ENCODE measurements at regions not wholly inside any gene's neighbourhood (a gene's known extent, or its start where the extent isn't known, plus 50 kb on each side); places are given as distances from the start of the nearest gene placed in this dataset.

GRCh38 chr1:55694310-55694801, 479.2 kb upstream of the USP24 start:
- no peak for DNase-seq

- DNase-seq, result no peak
Measured at GRCh38 chr1:55692726-55693125, 477.6 kb upstream of the USP24 start.

GRCh38 chr1:55690366-55690765, 475.2 kb upstream of the USP24 start:
- DNase-seq, result no peak

GRCh38 chr1:55689800-55690199, 474.6 kb upstream of the USP24 start:
- no peak for DNase-seq

GRCh38 chr1:55685560-55685959, 470.4 kb upstream of the USP24 start:
- DNase-seq, result no peak

GRCh38 chr1:55684131-55684650, 469.0 kb upstream of the USP24 start:
- no peak for DNase-seq

GRCh38 chr1:55682198-55682597, 467.0 kb upstream of the USP24 start:
- no peak for DNase-seq

- no peak for DNase-seq
Measured at GRCh38 chr1:55679971-55680370, 464.8 kb upstream of the USP24 start.

GRCh38 chr1:55673416-55673815, 458.3 kb upstream of the USP24 start:
- no peak for DNase-seq

GRCh38 chr1:55670331-55671082, 455.3 kb upstream of the USP24 start:
- DNase-seq, result no peak

- DNase-seq, result no peak
Measured at GRCh38 chr1:55669293-55669692, 454.1 kb upstream of the USP24 start.

GRCh38 chr1:55662875-55663274, 447.7 kb upstream of the USP24 start:
- DNase-seq, result no peak

GRCh38 chr1:55658917-55659316, 443.8 kb upstream of the USP24 start:
- no peak for DNase-seq

GRCh38 chr1:55654750-55655149, 439.6 kb upstream of the USP24 start:
- no peak for DNase-seq

- DNase-seq, result no peak
Measured at GRCh38 chr1:55654171-55654570, 439.0 kb upstream of the USP24 start.

- no peak for DNase-seq
Measured at GRCh38 chr1:55650444-55650843, 435.3 kb upstream of the USP24 start.

- DNase-seq, result no peak
Measured at GRCh38 chr1:55646181-55646580, 431.0 kb upstream of the USP24 start.

- no peak for DNase-seq
Measured at GRCh38 chr1:55645270-55645669, 430.1 kb upstream of the USP24 start.

- DNase-seq, result no peak
Measured at GRCh38 chr1:55641947-55642346, 426.8 kb upstream of the USP24 start.

- DNase-seq, result peak; percentile 30
Measured at GRCh38 chr1:55640708-55641473, 425.7 kb upstream of the USP24 start.

- DNase-seq, result no peak
Measured at GRCh38 chr1:55639526-55639925, 424.4 kb upstream of the USP24 start.

GRCh38 chr1:55639051-55639450, 423.9 kb upstream of the USP24 start:
- no peak for DNase-seq

GRCh38 chr1:55636696-55637095, 421.5 kb upstream of the USP24 start:
- no peak for DNase-seq

GRCh38 chr1:55635856-55636255, 420.7 kb upstream of the USP24 start:
- no peak for DNase-seq

All from CD4-positive, alpha-beta T cell treated with Interleukin-21 for 1 hour (primary cell).